GM19023 (cell line): ENCODE measurements at regions not wholly inside any gene's neighbourhood (a gene's known extent, or its start where the extent isn't known, plus 50 kb on each side); places are given as distances from the start of the nearest gene placed in this dataset.
"Not testable (repeated sequence)": the region's sequence is repeated elsewhere in the genome, so short reads cannot be mapped to it uniquely, and the experiment has no call there.

Experiments used
- ATAC-seq: cut with Tn5 transposase; IDR thresholded peaks from one replicate; pipeline ENCODE4 v1.9.1; 2021; ENCODE audit warnings: mild to moderate bottlenecking, moderate library complexity; ENCODE audit not compliant: unreplicated experiment

- no peak for ATAC-seq
These were observed 256.8 kb upstream of the RGMB start for GRCh38 chr5:98516701-98517100.

DNA sequence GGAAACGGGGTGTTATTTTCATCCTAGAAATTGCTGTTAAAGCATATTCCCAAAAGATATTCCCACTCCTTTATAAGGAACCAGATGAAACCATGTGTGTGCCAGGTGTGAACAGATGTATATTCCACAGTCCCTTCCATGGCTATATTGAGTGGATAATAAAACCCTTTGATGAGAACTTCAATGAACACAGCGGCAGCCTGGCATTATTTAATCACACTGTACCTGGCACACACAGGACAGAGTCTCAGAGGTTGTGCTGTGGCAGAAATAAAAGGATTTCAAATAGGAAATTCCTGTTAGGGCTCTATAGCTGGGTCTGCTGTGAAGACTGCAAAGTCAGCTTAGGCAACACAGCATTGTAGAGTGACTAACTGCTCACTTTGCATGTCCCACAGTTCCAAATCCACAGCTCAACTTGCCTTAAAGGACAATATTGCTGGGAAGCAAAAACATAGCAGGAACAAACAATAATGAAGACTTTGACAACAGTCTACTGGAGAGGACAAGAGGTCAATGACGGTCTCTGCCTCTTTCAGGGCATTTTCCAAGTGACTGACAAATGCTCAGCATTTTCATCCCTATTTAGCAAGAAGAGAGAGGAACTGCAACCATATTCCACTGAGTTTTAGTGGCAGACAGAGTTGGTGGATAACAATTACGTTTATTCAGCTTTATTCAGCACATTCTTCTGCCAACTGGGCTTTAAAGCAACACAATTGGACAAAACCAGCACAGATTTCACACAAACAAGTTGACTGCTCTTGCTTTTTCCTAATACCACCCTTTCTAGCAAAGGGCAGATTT, 255.7 kb upstream of the RGMB start:
- no peak for ATAC-seq

GRCh38 chr5:98518754-98519153, 254.7 kb upstream of the RGMB start:
- ATAC-seq, result no peak

DNA sequence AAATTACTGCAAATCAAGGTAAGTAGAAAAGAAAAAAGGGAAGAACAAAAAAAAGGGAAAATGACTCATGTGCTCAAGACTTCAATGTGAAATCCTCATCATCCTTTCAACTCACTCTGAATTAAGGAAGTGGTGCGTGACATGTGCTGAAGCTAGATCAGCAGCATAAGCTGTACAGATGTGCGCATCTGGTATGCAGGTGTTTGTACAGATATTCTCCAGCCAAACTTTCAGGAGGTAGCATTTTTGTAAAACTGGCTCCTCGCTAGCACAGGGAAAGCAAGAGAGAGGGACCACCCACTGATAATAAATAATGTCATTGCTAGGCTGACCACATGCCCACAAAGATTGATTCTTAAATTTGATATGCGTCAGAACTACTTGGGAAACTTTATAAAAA, 253.9 kb upstream of the RGMB start:
- no peak for ATAC-seq

DNA sequence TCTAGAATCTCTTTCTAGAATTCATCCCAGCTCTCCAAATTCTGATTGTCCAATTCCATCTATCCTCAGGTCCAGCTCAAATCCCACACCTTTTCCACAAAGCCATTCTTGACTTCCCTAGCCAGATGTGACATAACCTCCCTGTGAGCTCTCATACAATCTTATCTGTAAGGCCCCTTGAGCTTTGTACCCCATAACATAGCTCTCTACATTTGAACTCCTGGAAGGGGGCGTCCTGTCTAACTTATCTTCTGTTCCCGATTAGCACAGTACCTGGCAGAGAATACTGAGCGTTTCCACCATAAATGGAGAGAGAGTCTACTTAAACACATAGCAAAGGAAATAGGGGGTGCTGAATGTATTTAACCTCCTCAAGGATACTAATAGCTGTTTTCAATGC, 251.6 kb upstream of the RGMB start:
- ATAC-seq, result no peak

DNA sequence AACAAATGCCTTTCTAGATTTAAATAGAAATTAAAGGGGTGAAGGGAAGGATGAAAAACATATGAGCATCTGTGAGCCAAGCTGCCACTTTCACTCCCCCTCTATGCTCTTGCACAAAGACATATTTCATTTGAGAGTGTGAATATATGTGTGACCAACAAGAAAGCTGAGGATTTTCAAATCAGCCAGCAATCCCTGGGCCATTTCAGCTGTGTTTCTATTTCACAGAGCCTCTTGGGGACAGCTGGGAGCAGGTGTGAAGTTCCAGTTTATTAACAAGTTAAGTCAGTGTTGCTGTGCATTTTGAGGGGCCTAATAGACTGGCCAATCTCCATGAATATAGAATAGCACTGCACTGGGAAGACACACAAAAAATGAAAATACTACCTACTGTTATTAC, 248.7 kb upstream of the RGMB start:
- no peak for ATAC-seq

- no peak for ATAC-seq
These were observed 245.6 kb upstream of the RGMB start for GRCh38 chr5:98527846-98528245.

GRCh38 chr5:98529321-98529720, 244.1 kb upstream of the RGMB start:
- ATAC-seq, result no peak

GRCh38 chr5:98530224-98530623, 243.2 kb upstream of the RGMB start:
- ATAC-seq, result no peak

GRCh38 chr5:98535901-98536300, 237.6 kb upstream of the RGMB start:
- no peak for ATAC-seq

- no peak for ATAC-seq
These were observed 233.4 kb upstream of the RGMB start for GRCh38 chr5:98540056-98540455.

DNA sequence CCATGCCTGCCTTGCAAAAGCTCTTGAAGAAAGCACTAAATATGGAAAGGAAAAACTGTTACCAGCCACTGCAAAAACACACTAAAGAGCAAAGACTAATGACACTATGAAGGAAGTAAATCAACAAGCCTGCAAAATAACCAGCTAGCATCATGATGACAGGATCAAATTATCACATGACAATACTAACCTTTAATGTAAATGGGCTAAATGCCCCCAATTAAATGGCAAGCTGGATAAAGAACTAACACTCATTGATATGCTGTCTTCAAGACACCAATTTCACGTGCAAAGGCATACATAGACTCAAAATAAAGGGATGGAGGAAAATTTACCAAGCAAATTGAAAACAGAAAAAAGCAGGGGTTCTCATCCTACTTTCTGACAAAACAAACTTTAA, 231.8 kb upstream of the RGMB start:
- ATAC-seq, result no peak

DNA sequence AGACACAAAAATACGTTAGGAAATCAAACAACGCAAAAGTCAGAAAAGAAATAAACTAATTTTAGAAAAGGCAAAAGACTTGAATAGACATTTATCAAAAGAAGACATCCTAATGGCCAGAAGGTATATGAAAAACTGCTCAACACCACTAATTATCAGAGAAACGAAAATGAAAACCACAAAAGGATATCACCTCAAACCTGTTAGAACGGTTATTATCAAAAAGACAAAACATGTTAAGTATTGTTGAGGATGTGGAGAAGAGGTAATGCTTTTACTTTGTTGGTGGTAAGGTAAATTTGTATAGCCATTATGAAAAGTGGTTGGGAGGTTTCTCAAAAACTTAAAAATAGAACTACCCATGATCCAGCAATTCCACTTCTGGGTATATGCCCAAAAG, 230.0 kb upstream of the RGMB start:
- no peak for ATAC-seq

- not testable (repeated sequence) for ATAC-seq
These were observed 226.5 kb upstream of the RGMB start for GRCh38 chr5:98546924-98547323.

DNA sequence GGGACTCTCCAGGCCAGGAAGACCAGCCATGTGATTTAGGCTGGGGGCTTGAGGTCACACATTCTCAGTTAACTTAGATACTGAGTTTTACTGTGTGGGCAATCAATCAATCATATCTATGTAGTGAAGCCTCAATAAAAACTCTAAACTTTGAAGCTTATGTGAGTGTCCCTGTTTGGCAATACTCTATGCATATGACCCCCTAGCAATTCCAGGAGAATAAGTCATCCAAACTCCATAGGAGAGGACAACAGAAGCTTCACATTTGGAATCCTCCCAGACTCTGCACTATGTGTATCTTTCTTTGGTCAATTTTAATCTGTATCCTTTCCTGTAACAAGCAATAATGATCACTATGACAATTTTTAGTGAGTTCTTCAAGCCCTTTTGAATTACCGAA, 216.8 kb upstream of the RGMB start:
- ATAC-seq, result no peak

DNA sequence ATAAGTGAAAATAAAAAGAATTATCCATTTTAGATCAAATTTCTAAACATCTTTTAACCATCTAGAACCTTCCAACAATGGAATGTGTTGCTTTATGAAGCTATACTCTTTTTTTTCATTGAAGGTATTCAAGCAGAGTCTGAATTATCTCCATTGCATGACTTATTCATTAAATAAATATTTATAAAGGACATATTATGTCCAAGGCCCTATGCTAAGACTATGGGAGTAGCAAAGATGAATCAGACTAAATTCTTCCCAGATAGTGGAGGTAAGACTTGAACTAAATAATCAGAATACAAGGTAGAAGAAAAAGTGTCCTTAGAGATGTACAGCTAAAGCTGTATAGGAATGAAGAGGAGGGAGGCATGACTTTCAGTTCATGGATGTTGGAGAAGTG, 215.5 kb upstream of the RGMB start:
- no peak for ATAC-seq

DNA sequence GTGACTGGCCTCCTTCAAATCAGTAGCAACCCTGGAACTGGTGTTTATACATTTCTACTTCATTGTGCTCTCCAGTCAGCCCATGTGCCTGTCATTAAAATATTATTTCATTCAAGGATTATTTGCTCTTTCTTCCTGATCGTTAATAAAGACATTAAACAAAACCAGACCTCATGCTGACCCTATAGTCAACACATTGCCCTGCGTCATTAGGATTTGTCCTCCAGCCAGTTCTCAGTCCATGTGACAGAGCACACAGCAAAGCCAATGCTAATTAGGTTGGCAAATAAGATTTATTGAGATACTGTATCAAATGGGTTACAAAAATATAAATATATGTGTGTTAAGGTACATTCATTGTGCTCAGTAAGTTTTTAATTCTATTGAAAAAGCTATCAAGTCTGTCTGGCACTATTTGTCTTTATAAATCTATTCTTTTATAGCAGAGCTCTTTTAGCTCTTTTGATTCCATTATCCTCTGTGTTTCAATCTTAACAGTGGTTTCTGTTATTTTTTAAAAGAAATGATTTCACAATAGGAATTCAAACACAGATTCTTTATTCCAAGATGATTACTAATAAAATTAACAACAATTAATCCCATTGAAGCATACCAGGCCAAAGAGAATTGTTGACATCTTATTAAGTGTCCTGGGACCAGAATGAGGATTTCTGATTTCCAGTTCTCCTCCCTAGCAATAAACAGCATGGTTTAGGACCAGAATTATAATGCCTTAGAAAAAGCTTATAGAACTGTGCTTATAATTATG, 209.4 kb upstream of the RGMB start:
- ATAC-seq, result no peak

- ATAC-seq, result no peak
These were observed 208.6 kb upstream of the RGMB start for GRCh38 chr5:98564836-98565235.

DNA sequence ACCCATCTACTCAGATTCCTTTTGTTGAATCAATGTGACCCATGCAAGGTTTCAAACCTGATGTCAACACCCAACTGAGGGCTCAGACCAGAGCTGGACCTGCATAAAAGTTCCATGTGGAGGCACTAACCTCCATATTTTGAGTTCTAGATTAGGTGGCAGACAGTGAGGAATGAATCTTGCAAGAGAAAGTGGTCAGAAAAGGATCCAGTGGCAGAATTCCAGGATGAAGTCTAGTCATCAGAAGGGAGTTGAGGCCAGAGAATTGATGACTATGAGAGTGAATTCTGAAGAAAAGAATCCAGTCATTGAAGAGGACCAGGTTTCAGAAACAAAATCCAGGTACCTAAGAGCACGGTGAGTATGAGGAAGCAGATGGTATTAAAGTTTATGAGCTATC, 205.1 kb upstream of the RGMB start:
- no peak for ATAC-seq

DNA sequence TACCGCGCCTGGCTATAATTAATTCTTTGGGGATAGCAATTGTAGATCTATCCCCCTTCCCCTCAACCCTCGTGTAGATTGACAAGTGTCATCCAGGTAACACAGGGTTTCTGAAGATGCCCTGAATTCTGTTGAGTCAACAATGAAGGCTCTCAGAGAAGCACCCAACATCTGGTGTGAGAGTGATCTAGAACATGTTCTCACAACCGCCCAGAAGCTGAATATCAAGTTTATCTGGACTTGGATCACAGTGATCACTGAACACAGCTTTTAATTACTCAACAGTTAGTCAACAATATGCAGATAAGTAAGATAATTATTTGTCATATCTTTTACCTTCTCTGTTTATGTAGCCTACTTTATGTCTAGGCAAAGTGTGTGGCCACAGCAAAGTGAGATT, 204.2 kb upstream of the RGMB start:
- no peak for ATAC-seq

- ATAC-seq, result no peak
These were observed 203.5 kb upstream of the RGMB start for GRCh38 chr5:98570010-98570409.

DNA sequence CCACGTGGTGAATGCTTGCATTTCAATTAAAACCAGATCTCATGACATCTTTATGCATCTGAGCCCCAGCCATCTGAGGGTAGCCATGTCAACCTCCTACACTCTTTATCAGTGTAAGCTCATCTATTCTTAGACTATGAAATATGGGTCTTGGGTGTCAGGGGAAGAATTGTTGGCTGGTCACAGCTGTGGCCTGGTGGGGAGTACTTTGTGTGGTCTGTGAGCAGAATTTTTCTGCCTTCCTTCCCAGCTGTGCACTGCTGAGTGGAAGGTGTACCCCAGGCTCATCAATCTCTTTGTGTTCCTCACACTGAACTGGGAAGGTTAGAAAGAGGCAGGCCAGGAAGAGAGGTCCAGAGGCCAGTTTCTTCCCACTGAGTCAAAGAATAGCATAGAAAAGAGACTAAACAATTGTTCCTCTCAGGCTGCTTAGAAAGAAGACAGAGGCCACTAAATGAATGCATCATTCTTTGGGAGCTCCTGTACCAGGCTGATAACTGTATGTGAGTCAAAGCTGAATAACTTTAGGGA, 202.7 kb upstream of the RGMB start:
- no peak for ATAC-seq
